Mesendoderm (in vitro differentiated cells): ENCODE measurements at regions not wholly inside any gene's neighbourhood (a gene's known extent, or its start where the extent isn't known, plus 50 kb on each side); places are given as distances from the start of the nearest gene placed in this dataset.

Experiments
- DNase-seq: peaks from one replicate; pipeline ENCODE4 v3.0.0; 2013
- H2AK5ac ChIP-seq: 2 replicates; pipeline ENCODE4 v1.6.1; 2013; ENCODE audit warnings: low read length, inconsistent platforms
- H2BK120ac ChIP-seq: 2 replicates; pipeline ENCODE4 v1.6.1; 2013; ENCODE audit warnings: low read depth, mild to moderate bottlenecking, low read length, moderate library complexity, mixed read lengths
- H2BK15ac ChIP-seq: replicated peaks from 2 replicates; pipeline ENCODE4 v1.6.1; 2013; ENCODE audit warnings: low read depth, mild to moderate bottlenecking, moderate library complexity
- H2BK5ac ChIP-seq: 2 replicates; pipeline ENCODE4 v1.6.1; 2013; ENCODE audit warnings: low read length, inconsistent platforms
- H3K18ac ChIP-seq: 2 replicates; pipeline ENCODE4 v1.6.1; 2013; ENCODE audit warnings: mild to moderate bottlenecking, low read length, mixed read lengths
- H3K23ac ChIP-seq: one replicate; pipeline ENCODE4 v1.6.1; 2013; ENCODE audit warnings: low read length
- H3K27ac ChIP-seq: 2 replicates; pipeline ENCODE4 v1.5.1; 2013; ENCODE audit warnings: low read depth, mild to moderate bottlenecking, inconsistent platforms, low read length, moderate library complexity
- H3K27me3 ChIP-seq: 2 replicates; pipeline ENCODE4 v1.6.1; 2013; ENCODE audit warnings: low read length, control low read depth, mild to moderate bottlenecking, inconsistent platforms; ENCODE audit not compliant: insufficient read depth, poor library complexity
- H3K36me3 ChIP-seq: 2 replicates; pipeline ENCODE4 v1.6.1; 2013; ENCODE audit warnings: low read length, inconsistent platforms; ENCODE audit not compliant: control insufficient read depth, insufficient read depth
- H3K4ac ChIP-seq: one replicate; pipeline ENCODE4 v1.6.1; 2013; ENCODE audit warnings: low read depth, mild to moderate bottlenecking, low read length, moderate library complexity
- H3K4me1 ChIP-seq: 2 replicates; pipeline ENCODE4 v1.6.1; 2013; ENCODE audit warnings: low read depth, low read length, inconsistent platforms; ENCODE audit not compliant: control insufficient read depth
- H3K4me2 ChIP-seq: 2 replicates; pipeline ENCODE4 v1.6.1; 2013; ENCODE audit warnings: low read length
- H3K4me3 ChIP-seq: 2 replicates; pipeline ENCODE4 v1.5.1; 2013; ENCODE audit warnings: mild to moderate bottlenecking, low read length
- H3K56ac ChIP-seq: one replicate; pipeline ENCODE4 v1.6.1; 2013; ENCODE audit warnings: low read length
- H3K79me1 ChIP-seq: 2 replicates; pipeline ENCODE4 v1.6.1; 2013; ENCODE audit warnings: low read length, inconsistent platforms
- H3K79me2 ChIP-seq: 2 replicates; pipeline ENCODE4 v1.6.1; 2013; ENCODE audit warnings: mild to moderate bottlenecking, low read length; ENCODE audit not compliant: control insufficient read depth, insufficient read depth
- H3K9ac ChIP-seq: 2 replicates; pipeline ENCODE4 v1.6.1; 2013; ENCODE audit warnings: low read length, inconsistent platforms
- H4K5ac ChIP-seq: one replicate; pipeline ENCODE4 v1.6.1; 2013; ENCODE audit warnings: low read length
- H4K8ac ChIP-seq: one replicate; pipeline ENCODE4 v1.6.1; 2013; ENCODE audit warnings: low read depth, mild to moderate bottlenecking, control low read depth, low read length, moderate library complexity
- WGBS: extraction: QIAGEN DNeasy Blood & Tissue Kit; methylation state at CpG from one replicate; pipeline ENCODE4 v1.1.7; 2013; ENCODE audit warnings: low lambda C conversion rate, missing lambda C conversion rate; ENCODE audit not compliant: insufficient coverage; ENCODE audit errors: extremely low coverage; 5-methylcytosine and 5-hydroxymethylcytosine counted together

DNA sequence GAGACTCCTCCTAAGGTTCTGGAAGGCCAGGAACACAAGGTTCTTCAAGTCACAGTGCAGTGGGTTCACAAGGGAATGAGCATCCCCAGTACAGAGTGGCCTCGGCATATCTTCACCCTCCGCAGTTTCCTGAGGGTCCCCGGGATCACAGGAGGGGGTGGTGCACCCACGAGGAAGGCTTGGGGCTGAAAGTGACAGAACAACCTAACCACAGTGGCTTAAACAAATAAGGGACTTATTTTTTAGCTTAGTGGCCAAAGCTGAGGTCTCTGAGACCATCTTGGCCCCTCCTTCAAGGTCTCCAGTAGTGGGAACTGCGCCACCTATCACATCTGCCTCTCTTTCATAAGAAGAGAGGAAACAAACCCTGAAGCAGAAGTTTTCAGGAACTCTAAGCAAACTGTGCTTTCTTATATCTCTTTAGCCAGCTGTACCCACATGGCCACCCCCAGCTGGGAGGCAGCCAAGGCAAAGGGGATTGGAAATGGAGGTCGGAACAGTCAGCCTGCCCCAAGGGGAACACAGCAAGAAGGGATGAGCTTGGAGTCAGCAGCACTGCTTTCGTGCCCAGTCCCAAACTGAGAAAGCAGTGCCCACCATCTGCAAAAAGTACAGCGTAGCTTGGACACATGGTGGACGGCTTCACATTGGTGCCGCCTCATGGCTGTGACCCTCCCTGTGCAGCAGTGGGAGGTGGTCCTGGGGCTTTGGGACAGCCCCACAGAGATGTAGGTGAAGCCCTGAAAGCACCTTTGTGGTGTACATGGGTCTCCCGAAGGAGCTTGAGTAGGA lies 260.0 kb upstream of the ID2 start:
- Histone ChIP-seq H3K36me3 (no peaks in the 10 kb centered on the region), H3K27ac (no peak overlapping the region), H2BK120ac (no peak overlapping the region), H4K5ac (no peak overlapping the region), H3K4me3 (no peak overlapping the region), H3K79me2 (no peaks in the 10 kb centered on the region), H3K18ac (no peak overlapping the region), H3K27me3 (no peaks in the 10 kb centered on the region), H3K4me1 (no peaks in the 10 kb centered on the region), H3K56ac (no peak overlapping the region), H2BK15ac (no peak overlapping the region), H3K9ac (no peak overlapping the region), H2AK5ac (no peak overlapping the region), H3K23ac (no peak overlapping the region), H4K8ac (no peak overlapping the region), H3K4me2 (no peak overlapping the region), H3K4ac (no peak overlapping the region), H3K79me1 (no peaks in the 10 kb centered on the region), H2BK5ac (no peak overlapping the region)
- DNase-seq, result no peak
- WGBS, result no CpG with 5 or more reads among the region's 11 CpGs

DNA sequence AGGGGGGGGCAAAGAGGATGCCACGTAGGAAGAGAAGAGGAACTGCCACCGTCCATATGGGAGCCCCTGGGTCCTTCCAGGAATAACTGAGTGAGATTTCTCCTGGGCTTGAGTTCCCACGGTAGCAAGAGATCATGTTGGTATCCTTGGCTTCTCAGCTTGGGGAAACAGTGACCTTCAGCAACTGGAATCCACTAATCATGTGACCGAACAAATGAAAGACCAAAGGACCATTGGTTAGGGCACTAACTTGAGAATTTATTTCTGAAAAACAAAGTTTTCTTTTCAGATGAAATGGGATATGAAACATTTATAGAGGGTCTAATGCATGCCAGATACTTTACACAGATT lies 259.4 kb upstream of the ID2 start:
- WGBS, result no CpG with 5 or more reads among the region's 4 CpGs
- Histone ChIP-seq H3K79me1 (no peaks in the 10 kb centered on the region), H2BK120ac (no peak overlapping the region)

DNA sequence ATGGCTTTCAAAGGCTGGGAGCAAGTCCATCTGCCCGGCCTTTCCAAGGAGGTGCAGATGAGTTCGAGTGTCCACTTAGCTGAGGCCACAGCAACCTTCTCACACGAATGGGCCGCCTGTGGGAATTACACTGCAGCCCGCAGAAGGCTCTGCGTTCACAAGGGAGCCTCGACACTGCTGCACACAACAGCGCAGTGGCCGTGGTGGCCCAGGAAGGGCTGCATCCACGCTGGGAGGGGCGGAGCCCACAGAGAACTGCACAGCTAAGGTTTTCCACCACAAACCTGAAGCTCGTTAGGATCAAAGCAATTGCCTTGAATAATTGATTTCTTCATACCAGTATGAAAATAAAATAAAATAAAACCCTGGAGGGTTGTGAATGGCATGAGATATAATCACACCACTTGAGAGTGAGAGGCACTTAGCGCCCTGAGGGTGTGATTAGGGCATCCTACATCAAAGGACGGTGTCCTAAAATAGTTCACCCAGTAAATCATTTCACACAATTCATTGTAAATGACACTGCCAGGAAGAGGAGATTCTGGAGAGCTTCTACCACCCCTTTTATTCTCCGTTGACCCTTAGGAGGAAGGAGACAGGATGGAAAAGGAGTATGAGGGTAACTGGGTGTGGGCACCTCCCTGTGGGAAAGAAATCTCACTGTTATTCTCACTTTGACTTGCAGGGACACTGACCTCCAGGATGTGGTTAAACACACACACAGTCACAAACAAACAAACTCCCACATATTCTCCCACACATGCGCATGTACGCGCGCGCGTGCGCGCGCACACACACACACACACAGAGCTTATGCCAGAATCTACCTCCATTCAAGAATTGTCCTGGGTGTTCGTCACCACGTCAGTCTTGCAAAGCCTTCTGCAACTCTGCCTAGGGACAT lies 256.6 kb upstream of the ID2 start:
- no peaks in the 10 kb centered on the region for H3K79me1 ChIP-seq
- DNase-seq, result no peak

More for the DNA sequence above, 259.4 kb upstream of the ID2 start:
- Histone ChIP-seq H3K4me3 (no peak overlapping the region), H3K27me3 (no peaks in the 10 kb centered on the region), H4K8ac (no peak overlapping the region), H2BK5ac (no peak overlapping the region), H3K79me2 (no peaks in the 10 kb centered on the region), H3K4me2 (no peak overlapping the region), H3K9ac (no peak overlapping the region), H3K56ac (no peak overlapping the region), H3K4ac (no peak overlapping the region), H3K36me3 (no peaks in the 10 kb centered on the region), H2BK15ac (no peak overlapping the region), H3K23ac (no peak overlapping the region), H2AK5ac (no peak overlapping the region), H3K4me1 (no peaks in the 10 kb centered on the region), H3K27ac (no peak overlapping the region), H4K5ac (no peak overlapping the region), H3K18ac (no peak overlapping the region)
- DNase-seq, result no peak

DNA sequence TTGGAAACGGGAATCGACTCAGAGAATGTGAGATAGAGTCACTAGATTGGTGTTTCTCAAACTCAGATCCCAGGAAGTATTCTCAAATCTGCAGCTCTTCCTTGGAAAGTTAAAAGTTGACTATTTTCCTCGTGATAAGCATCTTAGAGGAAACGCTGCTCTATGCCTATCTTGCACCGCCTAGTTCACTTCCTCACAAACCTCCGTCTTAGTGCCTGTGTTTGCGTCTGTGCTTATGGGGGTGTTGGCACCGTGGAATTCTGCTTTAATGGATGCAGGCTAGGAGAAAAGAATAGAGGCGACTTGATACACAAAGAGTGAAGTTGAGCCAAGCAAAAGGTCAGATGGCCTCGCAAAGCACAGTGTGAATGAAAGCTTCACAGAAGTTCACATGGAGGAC lies 255.3 kb upstream of the ID2 start:
- H3K27me3 ChIP-seq, result no peaks in the 10 kb centered on the region
- H3K4me1 ChIP-seq, result no peaks in the 10 kb centered on the region
- no peak overlapping the region for H3K18ac ChIP-seq
- H4K8ac ChIP-seq, result no peak overlapping the region
- no peak overlapping the region for H3K23ac ChIP-seq
- no peak overlapping the region for H4K5ac ChIP-seq
- no peak overlapping the region for H2BK15ac ChIP-seq
- no peak overlapping the region for H2AK5ac ChIP-seq
- no peaks in the 10 kb centered on the region for H3K79me1 ChIP-seq
- H3K27ac ChIP-seq, result no peak overlapping the region
- H3K4me2 ChIP-seq, result no peak overlapping the region
- H3K9ac ChIP-seq, result no peak overlapping the region
- H3K79me2 ChIP-seq, result no peaks in the 10 kb centered on the region
- no peak overlapping the region for H3K4ac ChIP-seq
- H3K4me3 ChIP-seq, result no peak overlapping the region
- H3K36me3 ChIP-seq, result no peaks in the 10 kb centered on the region
- H2BK120ac ChIP-seq, result no peak overlapping the region
- H3K56ac ChIP-seq, result no peak overlapping the region
- H2BK5ac ChIP-seq, result no peak overlapping the region
- no CpG with 5 or more reads among the region's 10 CpGs for WGBS
- no peak for DNase-seq

More for the DNA sequence above, 256.6 kb upstream of the ID2 start:
- no peak overlapping the region for H2BK15ac ChIP-seq
- H4K8ac ChIP-seq, result no peak overlapping the region
- H3K4me1 ChIP-seq, result no peaks in the 10 kb centered on the region
- H3K4me2 ChIP-seq, result no peak overlapping the region
- WGBS, result no CpG with 5 or more reads among the region's 26 CpGs
- H2AK5ac ChIP-seq, result no peak overlapping the region
- no peak overlapping the region for H3K9ac ChIP-seq
- no peaks in the 10 kb centered on the region for H3K36me3 ChIP-seq
- H3K4me3 ChIP-seq, result no peak overlapping the region
- no peak overlapping the region for H2BK5ac ChIP-seq
- H3K56ac ChIP-seq, result no peak overlapping the region
- no peaks in the 10 kb centered on the region for H3K79me2 ChIP-seq
- H2BK120ac ChIP-seq, result no peak overlapping the region
- no peak overlapping the region for H3K27ac ChIP-seq
- no peak overlapping the region for H4K5ac ChIP-seq
- no peak overlapping the region for H3K18ac ChIP-seq
- no peak overlapping the region for H3K23ac ChIP-seq
- no peak overlapping the region for H3K4ac ChIP-seq
- no peaks in the 10 kb centered on the region for H3K27me3 ChIP-seq

DNA sequence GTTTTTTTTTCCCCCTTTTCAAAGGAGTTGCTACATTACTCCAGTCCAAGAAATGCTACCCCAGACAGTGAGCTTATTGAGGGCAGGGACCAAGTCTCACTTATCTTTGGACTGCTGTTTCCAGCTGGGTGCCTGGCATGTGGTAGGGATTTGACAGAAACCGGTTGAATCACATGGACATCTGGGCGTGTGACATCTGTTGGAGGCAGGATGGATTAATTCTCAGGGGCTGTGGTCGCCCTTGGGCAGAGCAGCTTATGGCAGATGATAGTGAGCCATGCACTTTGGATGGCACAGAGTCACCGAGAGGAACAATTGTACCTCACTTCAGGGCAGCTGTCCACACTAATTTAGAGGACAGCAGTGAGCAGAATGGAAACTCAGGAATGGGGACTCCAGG lies 254.6 kb upstream of the ID2 start:
- H3K79me2 ChIP-seq, result no peaks in the 10 kb centered on the region
- H2BK15ac ChIP-seq, result no peak overlapping the region
- no peak overlapping the region for H3K56ac ChIP-seq
- no peak overlapping the region for H3K9ac ChIP-seq
- no peak overlapping the region for H3K4me3 ChIP-seq
- H3K23ac ChIP-seq, result no peak overlapping the region
- no peak overlapping the region for H4K8ac ChIP-seq
- no peak overlapping the region for H4K5ac ChIP-seq
- H3K4ac ChIP-seq, result no peak overlapping the region
- no peak for DNase-seq
- no peak overlapping the region for H3K4me2 ChIP-seq
- H3K36me3 ChIP-seq, result no peaks in the 10 kb centered on the region
- no peak overlapping the region for H2BK120ac ChIP-seq
- H3K27ac ChIP-seq, result no peak overlapping the region
- no peaks in the 10 kb centered on the region for H3K27me3 ChIP-seq
- WGBS, result no CpG with 5 or more reads among the region's 4 CpGs
- no peaks in the 10 kb centered on the region for H3K4me1 ChIP-seq
- H3K18ac ChIP-seq, result no peak overlapping the region
- no peak overlapping the region for H2BK5ac ChIP-seq
- no peaks in the 10 kb centered on the region for H3K79me1 ChIP-seq
- no peak overlapping the region for H2AK5ac ChIP-seq
